Stimulated activated CD4-positive, alpha-beta T cell treated with anti-CD3 and anti-CD28 coated beads, TNF-alpha, amount 100 ng/mL, for 1 hour (primary cell): ENCODE measurements at regions not wholly inside any gene's neighbourhood (a gene's known extent, or its start where the extent isn't known, plus 50 kb on each side); places are given as distances from the start of the nearest gene placed in this dataset.
A peak's percentile ranks its signal among the peaks of the same experiment; 100 is the strongest.
"Not testable (repeated sequence)": the region's sequence is repeated elsewhere in the genome, so short reads cannot be mapped to it uniquely, and the experiment has no call there.

Experiments used
- DNase-seq, 3 donors: peaks; one replicate each; pipeline ENCODE4 v3.0.0-alpha.2; 2020; ENCODE audit warnings: low read depth in 3 of 3, low spot score in 1 of 3

DNA sequence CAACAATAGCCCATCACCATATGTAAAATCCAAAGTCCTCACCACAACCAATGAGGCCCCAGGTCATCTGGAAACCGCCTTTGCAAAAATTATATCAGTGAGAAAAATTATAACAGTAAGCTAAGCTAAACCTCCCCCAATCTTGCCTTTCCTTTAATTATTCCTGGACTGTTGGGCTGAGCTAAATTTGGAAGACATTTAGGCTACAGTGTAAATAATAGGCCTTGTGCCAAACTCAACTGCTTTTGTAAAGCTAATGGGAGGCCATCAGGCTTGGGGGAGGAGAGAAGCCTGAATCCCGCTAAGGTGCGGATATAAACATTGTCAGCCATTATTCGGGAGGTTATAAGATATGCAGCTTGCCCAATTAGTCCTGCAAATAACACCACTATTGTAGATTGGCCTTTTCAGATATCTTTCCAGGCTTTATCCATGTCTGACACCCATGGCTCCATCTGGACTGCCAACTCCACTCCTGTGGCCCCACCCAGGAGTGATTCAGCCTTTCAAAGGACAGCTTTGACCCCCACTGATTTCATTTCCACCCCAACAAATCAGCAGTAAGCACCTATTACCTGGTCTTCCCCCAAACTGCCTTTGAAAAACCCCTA, 53.0 kb upstream of the CA12 start:
- DNase-seq: no peak

DNA sequence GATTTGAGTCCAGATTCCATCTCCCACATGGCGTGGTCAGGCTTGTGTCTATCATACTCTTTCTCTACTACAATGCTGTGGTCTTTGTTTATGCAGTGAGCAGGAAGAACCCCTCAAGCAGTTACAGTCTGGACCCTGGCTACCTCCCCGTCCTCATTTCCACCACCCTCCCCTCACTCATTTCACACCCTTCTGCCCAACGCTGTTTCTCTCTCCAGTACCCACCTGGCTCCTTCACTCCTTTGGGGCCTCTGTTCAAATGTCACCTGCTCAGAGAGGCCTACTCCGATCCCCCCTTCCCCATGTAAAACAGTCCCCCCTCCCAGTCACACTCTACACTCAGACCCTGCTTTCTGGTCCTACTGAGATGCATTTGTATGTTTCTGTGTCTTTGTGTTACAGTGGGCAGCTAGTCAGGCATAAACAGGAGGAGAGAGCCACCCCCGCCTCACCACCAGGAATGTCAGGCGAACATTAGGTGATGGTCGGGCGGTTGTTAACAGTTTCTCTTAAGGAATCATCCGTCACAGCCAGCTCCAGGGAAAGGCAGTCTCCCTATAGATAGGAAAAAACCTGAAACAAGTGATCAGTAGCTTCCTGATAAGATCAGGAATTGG, 53.7 kb upstream of the CA12 start:
- DNase-seq: no peak

DNA sequence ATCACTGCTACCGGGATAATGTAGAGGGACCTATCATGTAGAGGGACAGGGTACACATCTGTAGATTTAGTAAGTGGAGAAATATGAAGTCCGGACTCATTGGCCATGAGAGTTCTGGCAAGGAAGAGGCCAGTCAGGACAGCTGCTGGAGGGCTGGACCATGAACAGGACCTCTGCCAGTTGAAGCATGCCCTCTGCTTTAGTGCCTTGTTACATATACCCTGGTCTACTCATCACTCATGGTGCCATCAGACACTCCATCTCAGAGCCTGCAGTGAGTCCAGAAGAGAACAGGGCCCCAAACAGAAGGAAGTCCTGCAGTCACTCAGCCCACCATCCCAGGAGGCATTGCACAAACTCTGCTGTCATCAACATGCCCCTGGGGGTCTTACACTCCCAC, 54.7 kb upstream of the CA12 start:
- no peak for DNase-seq

DNA sequence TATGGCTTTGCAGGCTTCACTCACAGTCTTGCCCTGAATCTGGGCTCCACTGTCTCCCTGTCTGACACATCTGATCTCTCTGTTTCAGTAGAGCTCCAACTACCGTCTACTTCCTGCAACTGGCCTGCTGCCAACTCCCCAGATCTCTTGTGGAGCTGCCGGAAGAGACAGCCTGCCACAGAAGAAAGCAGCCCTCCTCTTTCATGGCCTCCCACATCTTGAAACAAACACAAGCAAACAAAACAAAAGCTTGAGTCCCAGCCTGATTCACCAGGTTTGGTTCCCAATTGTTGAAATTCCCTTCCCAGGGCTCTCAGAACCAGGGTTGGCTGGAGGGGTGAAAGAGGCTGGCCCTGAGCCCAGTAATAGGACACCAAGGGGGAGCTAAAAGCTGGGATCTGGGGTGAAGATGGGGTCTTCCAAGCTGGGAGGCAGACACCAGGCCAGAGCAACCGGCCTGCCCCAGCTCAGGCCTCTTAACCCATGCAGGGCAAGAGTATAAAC, 55.3 kb upstream of the CA12 start:
- DNase-seq: peak; percentile 38 to 54 (median 53)

DNA sequence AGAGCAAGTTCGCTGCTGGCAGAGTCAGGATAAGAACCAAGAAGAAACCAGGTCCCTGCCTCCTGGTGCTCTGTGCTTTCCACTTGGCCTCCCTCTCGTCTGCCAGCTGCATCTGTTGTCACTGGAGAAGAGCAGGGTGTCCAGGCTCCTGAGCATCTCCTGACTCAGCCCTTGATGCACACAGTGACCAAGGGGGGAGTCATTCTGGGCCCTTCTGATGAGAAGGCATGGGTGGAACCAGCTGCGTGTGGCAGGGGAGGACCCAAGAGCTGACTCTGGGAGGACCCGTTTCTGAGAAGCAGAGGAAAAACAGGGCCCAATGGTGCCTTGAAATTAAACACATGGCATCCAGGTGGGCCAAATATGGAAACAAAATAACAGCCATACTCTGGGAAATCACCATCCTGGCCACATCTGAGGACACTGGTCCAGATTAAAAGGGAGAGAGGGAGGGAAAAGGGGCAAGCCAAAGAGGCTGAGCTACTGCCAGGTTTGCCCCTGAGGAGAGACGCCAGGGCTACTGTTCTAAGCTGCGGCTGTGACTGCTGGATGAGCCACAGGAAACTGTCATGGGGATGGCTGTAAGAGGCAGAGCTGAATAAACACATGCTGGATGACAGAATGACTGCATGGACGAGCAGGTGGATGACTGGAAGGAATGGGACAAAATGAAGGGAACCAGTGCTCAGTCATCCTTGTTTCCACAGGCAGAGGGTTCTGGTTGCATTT, 58.1 kb upstream of the CA12 start:
- no peak for DNase-seq

DNA sequence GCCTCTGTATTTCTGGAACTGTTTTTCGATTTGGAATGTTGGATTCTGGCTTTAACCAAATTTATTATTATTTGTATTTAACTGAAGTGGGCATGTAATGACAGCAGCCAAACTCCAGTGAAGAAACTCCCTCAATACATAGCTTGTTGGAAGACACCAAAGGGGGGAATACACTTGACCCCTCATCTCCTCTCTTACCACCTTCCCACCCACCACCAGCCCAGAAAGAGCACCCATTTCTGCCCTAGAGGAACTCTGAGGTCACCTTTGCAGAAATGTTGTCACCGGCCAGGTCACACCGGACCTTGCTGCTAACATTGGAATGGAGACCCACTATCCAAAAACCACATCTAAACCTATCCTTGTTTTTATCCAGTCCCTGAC, 58.6 kb upstream of the CA12 start:
- DNase-seq: no peak

DNA sequence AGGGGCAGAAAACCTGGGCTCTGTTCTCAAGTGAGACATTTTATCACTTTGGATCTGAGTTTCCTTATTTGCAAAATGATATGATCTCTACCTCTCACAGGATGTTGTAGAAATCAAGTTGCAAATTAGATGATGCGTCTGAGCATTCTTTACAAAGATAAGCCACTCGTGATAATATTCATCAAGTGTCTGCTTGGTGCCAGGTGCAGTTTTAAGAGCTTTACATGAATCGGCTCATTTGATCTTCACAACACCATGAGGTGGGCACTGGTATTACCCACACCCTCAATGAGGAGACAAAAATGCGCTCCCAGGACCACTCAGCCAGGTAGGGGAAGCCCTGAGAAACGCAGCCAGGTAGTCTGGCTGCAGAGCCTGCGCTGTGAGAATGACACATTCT, 59.1 kb upstream of the CA12 start:
- no peak for DNase-seq

DNA sequence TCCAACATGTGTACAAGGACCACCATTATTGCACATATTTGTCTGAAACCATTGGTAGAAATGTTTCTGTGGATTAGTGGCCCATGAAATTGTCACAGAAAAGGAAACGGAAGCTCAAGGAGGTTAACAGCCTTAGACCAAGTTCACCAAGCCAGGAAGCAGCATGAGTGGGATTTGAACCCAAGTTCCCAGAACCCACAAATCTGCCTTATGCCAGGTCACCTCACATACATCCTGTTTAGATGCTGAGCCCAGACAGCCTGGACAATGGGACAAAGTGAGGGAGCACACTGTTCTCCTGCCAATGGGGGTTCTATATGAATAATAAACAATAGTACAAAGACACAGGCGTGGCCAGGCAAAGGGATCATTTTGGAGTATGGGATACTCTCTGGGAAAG, 59.6 kb upstream of the CA12 start:
- no peak for DNase-seq

DNA sequence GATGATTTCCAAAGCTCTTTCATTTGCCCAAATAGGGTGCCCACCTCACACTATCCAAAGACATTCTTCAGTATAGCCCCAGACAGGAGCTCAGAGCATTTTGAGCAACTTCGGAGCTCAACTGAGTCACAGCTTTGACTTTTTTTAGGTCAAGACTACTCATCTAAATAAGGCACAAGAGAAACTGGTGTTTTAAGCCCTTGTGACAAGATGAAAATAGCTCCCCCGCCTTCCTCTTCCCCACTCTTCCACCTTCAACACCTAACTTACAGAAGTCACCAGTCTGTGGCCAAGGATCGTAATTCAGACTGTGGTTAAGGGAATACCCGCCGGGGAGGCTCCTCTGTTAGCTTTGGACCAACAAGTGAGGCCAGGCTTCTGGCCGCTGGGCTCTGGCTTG, 60.4 kb upstream of the CA12 start:
- no peak for DNase-seq

DNA sequence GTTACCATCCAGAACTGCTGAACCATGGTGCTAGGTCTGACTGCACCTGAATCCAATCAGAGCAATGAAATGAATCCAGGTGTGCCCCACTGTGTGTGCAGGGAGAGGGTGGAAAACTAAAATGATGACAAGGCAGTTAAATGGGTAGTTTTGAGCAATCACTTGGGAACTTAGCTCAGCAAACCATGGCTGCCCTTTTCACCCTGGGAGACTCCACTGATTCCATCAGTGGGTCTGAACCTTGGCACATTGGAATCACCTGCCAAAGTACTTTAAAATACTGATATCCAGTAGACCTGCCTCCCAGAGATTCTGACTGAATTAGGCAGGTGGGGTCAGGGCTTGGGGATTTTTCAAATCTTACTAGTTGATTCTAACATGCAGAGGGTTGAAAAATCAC, 59.8 kb upstream of the USP3 start:
- no peak for DNase-seq

DNA sequence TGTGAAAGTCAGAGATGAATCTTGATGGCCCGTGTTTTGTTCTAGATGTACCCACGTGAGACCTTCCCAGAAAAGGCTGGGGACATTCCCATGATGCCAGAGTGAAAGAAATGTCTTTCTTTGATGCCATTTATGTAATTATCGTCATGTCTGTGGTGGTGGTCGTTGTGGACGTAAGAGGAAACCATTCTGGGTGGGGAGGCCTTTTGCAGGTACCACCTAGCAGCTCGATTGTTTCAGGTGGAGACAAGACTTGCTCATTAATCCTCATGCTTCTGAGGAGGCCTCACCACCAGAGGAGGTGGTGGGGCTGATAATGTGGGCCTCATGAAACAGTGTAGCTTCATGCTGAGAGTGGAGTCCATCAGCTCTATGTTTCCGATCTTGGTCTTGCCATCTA, 58.1 kb upstream of the USP3 start:
- DNase-seq: no peak

DNA sequence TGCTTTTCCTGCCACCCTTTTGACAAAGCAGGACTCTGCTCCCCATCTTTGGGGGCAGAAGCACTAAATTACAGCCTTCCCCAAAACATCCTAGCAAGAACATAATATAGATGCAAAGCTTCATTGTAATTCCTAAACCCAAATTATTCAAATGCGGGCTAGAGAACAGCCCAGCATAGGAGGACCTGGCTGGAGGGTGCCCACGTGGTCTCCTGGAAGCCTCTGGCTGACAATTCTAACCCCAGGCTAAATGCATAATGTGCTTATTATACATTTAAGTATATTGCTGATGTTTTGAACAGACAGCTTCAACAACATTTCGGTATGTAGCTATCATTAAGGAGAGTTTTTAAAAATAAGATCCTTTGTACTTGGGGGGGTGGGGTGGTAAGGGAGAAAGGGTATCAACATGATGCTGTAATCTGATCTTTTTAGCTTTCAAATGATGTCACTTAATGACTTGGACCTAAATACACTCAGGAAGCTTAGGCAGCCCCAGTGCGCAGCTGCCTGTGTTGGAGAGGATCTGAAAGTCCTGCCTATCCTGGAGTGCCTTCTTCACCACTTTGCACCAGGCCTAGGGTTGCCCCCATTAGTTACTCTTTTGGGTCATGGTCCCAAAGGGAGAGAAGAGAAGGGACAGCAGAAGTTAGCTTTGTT, 57.2 kb upstream of the USP3 start:
- no peak for DNase-seq

DNA sequence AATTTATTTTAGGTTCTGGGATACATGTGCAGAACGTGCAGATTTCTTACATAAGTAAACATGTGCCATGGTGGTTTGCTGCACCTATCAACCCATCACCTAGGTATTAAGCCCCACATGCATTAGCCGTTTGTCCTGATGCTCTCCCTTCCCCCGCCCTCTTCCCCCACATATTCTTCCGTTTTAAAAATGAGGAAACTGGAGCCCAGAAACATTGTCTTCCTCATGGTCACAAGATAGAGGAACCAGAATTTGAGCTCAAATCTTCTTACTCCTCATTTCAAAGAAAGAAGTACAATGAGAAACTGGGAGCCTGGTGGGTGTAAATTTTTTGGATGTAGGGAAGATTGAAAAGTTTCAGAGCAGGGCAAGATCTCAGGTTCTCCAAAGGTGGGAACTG, 56.1 kb upstream of the USP3 start:
- no peak for DNase-seq

DNA sequence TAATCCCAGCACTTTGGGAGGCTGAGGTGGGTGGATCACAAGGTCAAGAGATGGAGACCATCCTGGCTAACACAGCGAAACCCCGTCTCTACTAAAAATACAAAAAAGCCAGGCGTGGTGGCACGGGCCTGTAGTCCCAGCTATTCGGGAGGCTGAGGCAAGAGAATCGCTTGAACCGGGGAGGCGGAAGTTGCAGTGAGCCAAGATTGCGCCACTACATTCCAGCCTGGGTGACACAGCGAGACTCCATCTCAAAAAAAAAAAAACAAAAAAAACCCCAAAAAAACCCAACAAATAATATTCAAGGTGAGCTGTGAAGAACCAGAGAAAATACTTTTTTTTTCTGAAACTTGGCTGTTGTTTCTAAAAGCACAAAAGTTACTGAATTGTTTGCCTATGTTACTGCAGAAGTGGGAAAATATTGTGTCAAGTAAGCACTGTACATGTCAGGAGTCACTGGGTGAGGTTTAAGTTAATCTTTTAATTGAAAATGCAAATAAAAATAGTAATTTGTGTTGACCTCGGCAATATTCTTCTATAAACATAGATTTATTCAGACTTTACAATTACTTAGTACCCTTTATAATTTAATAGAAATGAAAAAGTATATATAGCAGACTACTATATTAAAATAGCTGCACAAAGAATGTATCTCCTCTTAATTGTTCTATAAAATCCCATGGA, 55.4 kb upstream of the USP3 start:
- not testable (repeated sequence) for DNase-seq

DNA sequence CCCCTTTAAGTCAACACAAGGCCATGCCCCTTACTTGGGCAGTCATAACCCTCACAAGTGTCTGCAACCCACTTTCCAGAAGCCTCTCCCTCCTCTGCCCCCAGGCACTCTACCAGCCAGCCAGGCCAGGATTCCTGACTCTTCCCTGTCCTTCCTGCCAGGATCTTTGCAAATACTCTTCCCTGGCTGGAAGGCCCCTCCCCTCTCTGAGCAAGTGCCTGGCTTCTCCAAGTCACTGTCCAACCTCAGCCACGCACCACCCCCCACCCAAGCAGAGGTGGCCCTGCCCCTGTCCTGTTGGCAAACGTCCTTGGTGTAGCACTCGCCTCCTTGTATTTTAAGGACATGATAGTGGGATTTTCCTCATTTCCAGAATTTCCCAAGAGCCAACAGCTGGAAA, 54.7 kb upstream of the USP3 start:
- DNase-seq: no peak

DNA sequence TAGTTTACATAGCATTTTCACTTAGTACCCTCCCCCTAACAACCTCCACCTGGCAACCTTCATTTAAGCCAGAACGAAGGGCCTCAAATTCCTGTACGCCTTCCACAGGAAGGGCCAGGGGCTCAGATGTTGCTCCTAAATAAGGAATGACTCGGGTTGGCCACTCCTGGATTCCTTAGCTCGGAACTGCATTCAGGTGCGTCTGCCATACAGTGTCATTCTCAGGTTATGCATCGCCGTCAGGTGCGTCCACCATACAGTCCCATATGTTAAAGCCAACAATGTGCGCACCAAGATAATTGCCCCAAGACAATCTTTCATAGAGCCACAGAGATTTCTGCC, 53.5 kb upstream of the USP3 start:
- DNase-seq: no peak

DNA sequence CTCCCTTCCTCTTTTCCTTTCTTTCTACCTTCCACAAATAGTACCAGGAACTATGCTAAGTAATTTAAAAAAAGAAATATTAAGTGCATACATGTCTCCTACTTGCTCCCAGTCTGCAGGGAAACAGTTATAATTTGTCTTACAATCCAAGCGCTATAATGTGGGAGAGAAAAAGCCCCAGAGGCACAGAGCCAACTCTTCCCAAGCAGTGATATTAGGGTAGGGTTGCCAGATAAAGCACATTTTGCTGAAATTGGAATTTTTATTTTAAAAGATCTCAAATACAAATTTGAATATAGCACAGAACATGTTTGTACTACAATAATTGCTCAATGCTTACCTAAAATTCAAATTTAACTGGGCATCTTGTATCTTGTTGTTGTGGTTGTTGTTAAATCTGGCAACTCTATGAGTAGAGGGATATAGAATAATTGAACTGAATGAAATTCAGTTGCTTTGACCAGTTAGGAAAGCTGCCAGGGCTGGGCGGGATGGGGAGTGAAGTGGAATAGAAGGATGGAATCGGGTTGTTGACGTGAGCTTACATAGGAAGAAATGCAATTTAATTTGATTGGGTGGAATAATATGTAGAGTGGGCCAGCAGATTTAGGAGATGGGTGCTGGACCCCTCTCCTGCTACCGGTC, 52.6 kb upstream of the USP3 start:
- DNase-seq: no peak

DNA sequence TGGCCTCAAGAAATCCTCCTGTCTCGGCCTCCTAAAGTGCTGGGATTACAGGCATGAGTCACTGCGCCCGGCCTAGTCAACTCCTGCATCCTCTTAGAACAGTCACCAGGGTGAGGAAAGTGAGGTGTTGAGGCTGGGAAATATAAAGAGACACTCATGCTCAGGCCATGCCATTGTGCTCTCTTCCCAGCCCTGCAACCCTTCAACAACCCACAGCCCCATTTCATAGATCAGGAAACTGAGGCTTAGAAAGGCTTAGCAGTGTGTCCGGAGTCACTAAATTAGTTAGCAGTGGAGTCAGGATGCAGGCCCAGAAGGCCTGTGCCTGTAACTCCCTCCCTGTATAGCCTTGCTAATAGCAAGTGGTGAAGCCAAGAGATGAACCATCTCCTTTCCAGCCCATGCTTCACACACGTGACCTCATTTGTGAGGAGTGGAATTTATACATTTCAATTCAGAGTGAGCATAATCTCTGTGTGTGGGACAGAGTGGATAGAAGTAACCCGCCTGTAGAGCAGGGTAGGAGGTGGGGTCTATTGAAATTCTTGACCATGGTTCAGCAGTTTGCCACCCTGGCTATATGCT, 51.7 kb upstream of the USP3 start:
- DNase-seq: no peak

DNA sequence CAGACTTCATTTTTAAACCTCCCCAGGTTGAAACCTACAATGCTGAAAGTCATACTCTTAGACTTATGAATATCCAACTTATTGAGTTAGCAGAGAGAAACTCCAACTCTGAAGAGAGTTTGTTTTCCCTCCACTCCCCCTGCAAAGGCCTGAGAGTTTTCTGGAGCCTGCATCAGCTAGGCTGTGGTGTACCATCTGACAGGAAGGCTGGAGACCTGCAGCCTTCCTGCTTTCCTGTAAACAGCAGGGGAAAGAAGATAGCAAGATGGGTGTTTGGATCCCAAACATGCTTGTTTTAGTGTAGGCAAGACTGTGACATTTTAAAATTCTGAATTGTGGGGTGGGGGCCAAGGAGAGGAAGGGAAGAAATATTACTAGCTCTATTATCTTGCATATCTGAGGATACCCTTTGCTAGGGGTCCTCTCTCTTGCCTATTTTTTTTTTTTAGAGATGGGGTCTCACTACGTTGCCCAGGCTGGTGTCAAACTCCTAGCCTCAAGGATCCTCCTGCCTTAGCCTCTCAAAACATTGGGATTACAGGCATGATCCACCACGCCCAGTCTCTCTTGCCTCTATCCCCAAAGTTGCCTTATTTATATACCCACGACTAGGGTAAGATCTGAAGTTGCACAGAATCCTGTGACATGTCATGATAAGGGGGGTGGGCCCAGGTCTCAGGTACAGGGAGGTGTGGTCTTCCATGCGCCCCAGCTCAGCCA, 51.0 kb upstream of the USP3 start:
- DNase-seq: no peak
